A549 (cell line): ENCODE measurements at regions not wholly inside any gene's neighbourhood (a gene's known extent, or its start where the extent isn't known, plus 50 kb on each side); places are given as distances from the start of the nearest gene placed in this dataset.

Experiments
- ATAC-seq, 2 experiments: fragments of 200-7000 bp in 1 of 2; fragments of >200 bp in 1 of 2; cut with Nextera tagmentation in 1 of 2; cut with Tn5 transposase in 1 of 2; 3 replicates each; pipeline versions ENCODE4 v1.8.0 to v1.9.1; 2018 to 2020; ENCODE audit warnings: mild to moderate bottlenecking in 1 of 2, moderate library complexity in 1 of 2
- CTCF ChIA-PET: fragments of 300-600 bp; sonication (Branson Sonifier 250); formaldehyde crosslinking; extraction: SDS; loops from one replicate; lab custom pipeline; 2021; ENCODE audit warnings: antibody characterized with exemption, inconsistent platforms; lab: Yijun Ruan, JAX
- POLR2A ChIA-PET: fragments of 350-600 bp; formaldehyde crosslinking; extraction: SDS; loops from one replicate; lab custom pipeline; 2021; ENCODE audit warnings: antibody characterized with exemption, inconsistent platforms; lab: Yijun Ruan, JAX
- DNase-seq, 2 experiments: peaks; one replicate each; pipeline versions ENCODE4 v3.0.0 to v3.0.0-alpha.2; 2011 to 2016; ENCODE audit warnings: low read depth in 1 of 2, low spot score in 1 of 2
- FAIRE-seq: peaks from 2 replicates; lab custom pipeline; 2011; peaks lifted over from hg19 to GRCh38; lab: Jason Lieb, UNC
- H3K27ac ChIP-seq, 2 experiments: fragments of >200 bp; sonication (Bioruptor Twin); formaldehyde crosslinking; 3 replicates each; pipeline ENCODE4 v1.5.1; 2016 to 2017
- H3K4me1 ChIP-seq: fragments of >200 bp; sonication (Bioruptor Twin); formaldehyde crosslinking; 3 replicates; pipeline ENCODE4 v1.6.1; 2016
- H3K4me2 ChIP-seq: fragments of >200 bp; sonication (Bioruptor Twin); formaldehyde crosslinking; 3 replicates; pipeline ENCODE4 v1.6.1; 2016
- H3K4me3 ChIP-seq: fragments of >200 bp; sonication (Bioruptor Twin); formaldehyde crosslinking; 3 replicates; pipeline ENCODE4 v1.5.1; 2016
- H3K9me3 ChIP-seq: fragments of >200 bp; sonication (Bioruptor Twin); formaldehyde crosslinking; 3 replicates; pipeline ENCODE4 v1.6.1; 2016
- ATOH8 ChIP-seq: fragments of 250-450 bp; sonication (Bioruptor Pico); IDR thresholded peaks from 2 replicates; pipeline ENCODE4 v1.5.0; 2020; ENCODE audit warnings: low read depth, mild to moderate bottlenecking, moderate library complexity
- CBX2 ChIP-seq: fragments of 200-600 bp; sonication (generic); IDR thresholded peaks from 2 replicates; pipeline ENCODE4 v1.6.1; 2016; ENCODE audit warnings: low read depth, mild to moderate bottlenecking, borderline replicate concordance
- CHD2 ChIP-seq: fragments of 150-350 bp; IDR thresholded peaks from 2 replicates; pipeline ENCODE4 v1.6.1; 2014; ENCODE audit warnings: low read length; ENCODE audit not compliant: partially characterized antibody
- CHD4 ChIP-seq: fragments of 200-600 bp; sonication (generic); IDR thresholded peaks from 2 replicates; pipeline ENCODE4 v1.6.1; 2016; ENCODE audit warnings: antibody characterized with exemption, mild to moderate bottlenecking, borderline replicate concordance
- EHF ChIP-seq: fragments of 250-450 bp; sonication (Bioruptor Pico); IDR thresholded peaks from 2 replicates; pipeline ENCODE4 v1.5.0; 2020; ENCODE audit warnings: mild to moderate bottlenecking
- EP300 ChIP-seq, 2 experiments: fragments of >200 bp; sonication (Bioruptor Twin); formaldehyde crosslinking; IDR thresholded peaks; 2 replicates in 1 of 2; 3 replicates in 1 of 2; pipeline ENCODE4 v1.6.1; 2016 to 2017
- HES2 ChIP-seq: fragments of >200 bp; sonication (Bioruptor Twin); formaldehyde crosslinking; IDR thresholded peaks from 2 replicates; pipeline ENCODE4 v1.6.1; 2016
- HOXA7 ChIP-seq: fragments of 250-450 bp; sonication (Bioruptor Pico); IDR thresholded peaks from 2 replicates; pipeline ENCODE4 v1.5.0; 2020; ENCODE audit warnings: mild to moderate bottlenecking, moderate library complexity
- JUN ChIP-seq, 2 experiments: fragments of >200 bp; sonication (Bioruptor Twin); formaldehyde crosslinking; IDR thresholded peaks; 2 replicates in 1 of 2; 3 replicates in 1 of 2; pipeline ENCODE4 v1.6.1; 2016 to 2017
- KDM1A ChIP-seq: fragments of 200-600 bp; sonication (generic); IDR thresholded peaks from 2 replicates; pipeline ENCODE4 v1.6.1; 2016; ENCODE audit warnings: low read depth, mild to moderate bottlenecking
- KDM5A ChIP-seq: fragments of 200-600 bp; sonication (generic); IDR thresholded peaks from 2 replicates; pipeline ENCODE4 v1.6.1; 2016; ENCODE audit warnings: antibody characterized with exemption, mild to moderate bottlenecking
- MAFK ChIP-seq: fragments of 450-650 bp; IDR thresholded peaks from 2 replicates; pipeline ENCODE4 v1.6.1; 2014; ENCODE audit not compliant: partially characterized antibody
- MAZ ChIP-seq: fragments of 150-350 bp; IDR thresholded peaks from 2 replicates; pipeline ENCODE4 v1.6.1; 2014; ENCODE audit warnings: antibody characterized with exemption, low read depth, low read length, borderline replicate concordance
- MYC ChIP-seq: IDR thresholded peaks from 2 replicates; pipeline ENCODE4 v1.6.1; 2012; ENCODE audit warnings: mild to moderate bottlenecking, inconsistent platforms, low read length, improper control_type of control experiment, borderline replicate concordance
- NFE2L2 ChIP-seq: fragments of 150-350 bp; conservative IDR thresholded peaks from 2 replicates; pipeline ENCODE4 v1.6.1; 2014; ENCODE audit warnings: low read length
- NR3C1 ChIP-seq: fragments of >200 bp; sonication (Bioruptor Twin); formaldehyde crosslinking; IDR thresholded peaks from 3 replicates; pipeline ENCODE4 v1.6.1; 2017
- PBX3 ChIP-seq: IDR thresholded peaks from 2 replicates; pipeline ENCODE4 v1.6.1; 2012
- RCOR1 ChIP-seq: fragments of 150-350 bp; IDR thresholded peaks from 2 replicates; pipeline ENCODE4 v1.6.1; 2014; ENCODE audit warnings: antibody characterized with exemption, low read length, low read depth
- TP53 ChIP-seq: fragments of 250-450 bp; sonication (Bioruptor Pico); IDR thresholded peaks from 2 replicates; pipeline ENCODE4 v1.5.0; 2021; ENCODE audit warnings: mild to moderate bottlenecking, moderate library complexity
- USF2 ChIP-seq: fragments of 450-650 bp; IDR thresholded peaks from 2 replicates; pipeline ENCODE4 v1.6.1; 2014; ENCODE audit warnings: antibody characterized with exemption
- WGBS: methylation state at CpG from one replicate; pipeline ENCODE4 v1.1.6; 2017; ENCODE audit errors: missing lambda C conversion rate; 5-methylcytosine and 5-hydroxymethylcytosine counted together

GRCh38 chr21:41600116-41600515 lies 92.2 kb upstream of the TMPRSS2 start:
- Histone ChIP-seq H3K4me1 (no peaks in the 10 kb centered on the region), H3K4me2 (no peak overlapping the region), H3K4me3 (no peak overlapping the region), H3K27ac (no peak overlapping the region), H3K9me3 (no peaks in the 10 kb centered on the region)
- whole genome bisulfite sequencing = 72% methylated on average over 5 of the region's 7 CpGs
- TF ChIP-seq CHD2 (no peak), ATOH8 (CRISPR knock-in tag) (no peak), MAZ (no peak), KDM5A (no peak), RCOR1 (no peak), MYC (no peak), NR3C1 (no peak), PBX3 (no peak)
- ChIA-PET CTCF (interaction anchor here (3.2 kb wide), 1 partner anchor 12 kb away, joined by 26 read pairs; no protein-coding TSS in a partner anchor), POLR2A (no interaction called here)
- ATAC-seq (no peak), DNase-seq (no peak), FAIRE-seq (no peak)

- FAIRE-seq = no peak
- CTCF ChIA-PET = interaction anchor here (0.6 kb wide), 1 partner anchor 210 kb away, joined by 3 read pairs; no protein-coding TSS in a partner anchor
Measured at GRCh38 chr21:41598561-41599431, 90.8 kb upstream of the TMPRSS2 start.

GRCh38 chr21:41597811-41598231 lies 89.9 kb upstream of the TMPRSS2 start:
- Histone ChIP-seq H3K27ac (no peak overlapping the region), H3K9me3 (no peaks in the 10 kb centered on the region), H3K4me3 (no peak overlapping the region), H3K4me2 (no peak overlapping the region), H3K4me1 (no peaks in the 10 kb centered on the region)
- no peak for DNase-seq
- no peak for ATAC-seq
- CTCF ChIA-PET = no interaction called here
- FAIRE-seq = no peak
- WGBS = 39% methylated on average over 6 of the region's 9 CpGs
- no peak for TF ChIP-seq HES2
- TF ChIP-seq JUN (IDR thresholded peaks at IDR 0.05) = no peak
- TF ChIP-seq NFE2L2 = no peak
- TF ChIP-seq CHD4 = no peak
- no peak for TF ChIP-seq HOXA7 (CRISPR knock-in tag)
- TF ChIP-seq MAFK = no peak
- POLR2A ChIA-PET = no interaction called here

More at GRCh38 chr21:41598561-41599431, 90.8 kb upstream of the TMPRSS2 start:
- POLR2A ChIA-PET = no interaction called here
- no peak overlapping the region for H3K4me3 ChIP-seq
- TF ChIP-seq CBX2 = no peak
- no peak for TF ChIP-seq RCOR1
- no peak for TF ChIP-seq HOXA7 (CRISPR knock-in tag)
- TF ChIP-seq EHF (CRISPR knock-in tag) = no peak
- no peak for TF ChIP-seq JUN (IDR thresholded peaks at IDR 0.05)
- no peak for TF ChIP-seq KDM1A
- no peak for TF ChIP-seq EP300 (IDR thresholded peaks at IDR 0.05)
- no peak for TF ChIP-seq USF2
- no peak for TF ChIP-seq CHD4
- TF ChIP-seq TP53 (CRISPR knock-in tag) = no peak
- no peak for ATAC-seq
- no peak overlapping the region for H3K4me2 ChIP-seq
- H3K4me1 ChIP-seq = no peaks in the 10 kb centered on the region
- 61% methylated on average over 18 of the region's 21 CpGs for WGBS
- no peaks in the 10 kb centered on the region for H3K9me3 ChIP-seq
- DNase-seq = no peak
- H3K27ac ChIP-seq = no peak overlapping the region
